ENCODE measurements at regions not wholly inside any gene's neighbourhood (a gene's known extent, or its start where the extent isn't known, plus 50 kb on each side); places are given as distances from the start of the nearest gene placed in this dataset.
"Not testable (repeated sequence)": the region's sequence is repeated elsewhere in the genome, so short reads cannot be mapped to it uniquely, and the experiment has no call there.

GRCh38 chr7:65749518-65749917 lies 123.4 kb upstream of the VKORC1L1 start:
- no peak for DNase-seq

- peak; percentile 69 to 85 for DNase-seq
These were observed 122.1 kb upstream of the VKORC1L1 start for GRCh38 chr7:65750511-65751344.

GRCh38 chr7:65754070-65754469 lies 118.8 kb upstream of the VKORC1L1 start:
- DNase-seq = not testable (repeated sequence)

- not testable (repeated sequence) for DNase-seq
These were observed 113.9 kb upstream of the VKORC1L1 start for GRCh38 chr7:65758991-65759390.

- not testable (repeated sequence) for DNase-seq
These were observed 110.2 kb upstream of the VKORC1L1 start for GRCh38 chr7:65762712-65763111.

- not testable (repeated sequence) for DNase-seq
These were observed 109.8 kb upstream of the VKORC1L1 start for GRCh38 chr7:65763114-65763513.

GRCh38 chr7:65770473-65771225 lies 102.2 kb upstream of the VKORC1L1 start:
- peak; percentile 92 for DNase-seq

GRCh38 chr7:65771226-65771569 lies 101.7 kb upstream of the VKORC1L1 start:
- not testable (repeated sequence) for DNase-seq

- not testable (repeated sequence) for DNase-seq
These were observed 96.2 kb upstream of the VKORC1L1 start for GRCh38 chr7:65776677-65777076.

GRCh38 chr7:65789943-65790342 lies 82.9 kb upstream of the VKORC1L1 start:
- DNase-seq = not testable (repeated sequence)

GRCh38 chr7:65791788-65792187 lies 81.1 kb upstream of the VKORC1L1 start:
- not testable (repeated sequence) for DNase-seq

GRCh38 chr7:65792726-65793125 lies 80.1 kb upstream of the VKORC1L1 start:
- not testable (repeated sequence) for DNase-seq

GRCh38 chr7:65794671-65795391 lies 78.0 kb upstream of the VKORC1L1 start:
- not testable (repeated sequence) for DNase-seq

- DNase-seq = not testable (repeated sequence)
These were observed 77.5 kb upstream of the VKORC1L1 start for GRCh38 chr7:65795392-65795716.

GRCh38 chr7:65796205-65796604 lies 76.7 kb upstream of the VKORC1L1 start:
- no peak for DNase-seq

- DNase-seq = not testable (repeated sequence)
These were observed 75.8 kb upstream of the VKORC1L1 start for GRCh38 chr7:65797086-65797485.

GRCh38 chr7:65797566-65797965 lies 75.3 kb upstream of the VKORC1L1 start:
- not testable (repeated sequence) for DNase-seq

GRCh38 chr7:65798111-65799075 lies 74.5 kb upstream of the VKORC1L1 start:
- DNase-seq = no peak

- DNase-seq = not testable (repeated sequence)
These were observed 72.7 kb upstream of the VKORC1L1 start for GRCh38 chr7:65800191-65800590.

GRCh38 chr7:65800890-65801341 lies 72.0 kb upstream of the VKORC1L1 start:
- no peak for DNase-seq

GRCh38 chr7:65804887-65805286 lies 68.0 kb upstream of the VKORC1L1 start:
- no peak for DNase-seq

GRCh38 chr7:65807067-65807466 lies 65.8 kb upstream of the VKORC1L1 start:
- DNase-seq = not testable (repeated sequence)
